A673 (cell line): ENCODE measurements at regions not wholly inside any gene's neighbourhood (a gene's known extent, or its start where the extent isn't known, plus 50 kb on each side); places are given as distances from the start of the nearest gene placed in this dataset.

Source experiments
- CTCF ChIP-seq: fragments of 300-800, 200-600 bp; sonication (generic); conservative IDR thresholded peaks from 2 replicates; pipeline ENCODE4 v1.5.1; 2017; ENCODE audit warnings: low read depth, mild to moderate bottlenecking, antibody characterized with exemption, low read length, moderate library complexity, mixed read lengths
- EZH2 ChIP-seq: fragments of 200-600 bp; sonication (generic); IDR thresholded peaks from 2 replicates; pipeline ENCODE4 v1.6.1; 2017; ENCODE audit warnings: borderline replicate concordance, low read depth, mild to moderate bottlenecking, mixed read lengths, antibody characterized with exemption, low read length; ENCODE audit not compliant: poor library complexity, severe bottlenecking

- TF ChIP-seq CTCF = no peak
- TF ChIP-seq EZH2 = no peak
Observed at GRCh38 chr1:90810681-90811080, 93.6 kb upstream of the BARHL2 start.
